H9 (cell line): ENCODE measurements at regions not wholly inside any gene's neighbourhood (a gene's known extent, or its start where the extent isn't known, plus 50 kb on each side); places are given as distances from the start of the nearest gene placed in this dataset.
A peak's percentile ranks its signal among the peaks of the same experiment; 100 is the strongest.

Experiments
- DNase-seq: peaks from one replicate; pipeline ENCODE4 v3.0.0-alpha.2; 2017
- H2AFZ ChIP-seq: one replicate; pipeline ENCODE4 v1.6.1; 2013; ENCODE audit warnings: mild to moderate bottlenecking, low read length, control low read depth, moderate library complexity
- H2AK5ac ChIP-seq: 2 replicates; pipeline ENCODE4 v1.6.1; 2013; ENCODE audit warnings: low read length, control low read depth, mixed read lengths; ENCODE audit not compliant: insufficient read length
- H2BK120ac ChIP-seq: one replicate; pipeline ENCODE4 v1.6.1; 2013; ENCODE audit warnings: low read depth, mild to moderate bottlenecking, low read length, control low read depth, inconsistent platforms; ENCODE audit not compliant: poor library complexity, severe bottlenecking
- H2BK12ac ChIP-seq: 2 replicates; pipeline ENCODE4 v1.6.1; 2013; ENCODE audit warnings: low read length, control low read depth, mixed read lengths, low read depth; ENCODE audit not compliant: insufficient read length
- H2BK15ac ChIP-seq: 2 replicates; pipeline ENCODE4 v1.6.1; 2013; ENCODE audit warnings: low read depth, low read length, control low read depth
- H2BK20ac ChIP-seq: one replicate; pipeline ENCODE4 v1.6.1; 2013; ENCODE audit warnings: low read depth, mild to moderate bottlenecking, low read length, control low read depth, inconsistent platforms; ENCODE audit not compliant: poor library complexity, severe bottlenecking
- H2BK5ac ChIP-seq: 2 replicates; pipeline ENCODE4 v1.6.1; 2013; ENCODE audit warnings: low read length, control low read depth, mixed read lengths; ENCODE audit not compliant: insufficient read length
- H3K14ac ChIP-seq: 2 replicates; pipeline ENCODE4 v1.6.1; 2013; ENCODE audit warnings: low read length, control low read depth; ENCODE audit not compliant: insufficient read depth
- H3K18ac ChIP-seq: 2 replicates; pipeline ENCODE4 v1.6.1; 2013; ENCODE audit warnings: low read depth, mild to moderate bottlenecking, mixed read lengths, low read length, control low read depth; ENCODE audit not compliant: insufficient read length
- H3K23ac ChIP-seq: 2 replicates; pipeline ENCODE4 v1.6.1; 2013; ENCODE audit warnings: low read length, control low read depth, mixed read lengths, low read depth; ENCODE audit not compliant: insufficient read length
- H3K23me2 ChIP-seq: 2 replicates; pipeline ENCODE4 v1.6.1; 2013; ENCODE audit warnings: low read depth, mild to moderate bottlenecking, mixed read lengths, low read length, control low read depth; ENCODE audit not compliant: insufficient read length, poor library complexity, severe bottlenecking
- H3K27ac ChIP-seq: 2 replicates; pipeline ENCODE4 v1.5.1; 2013; ENCODE audit warnings: low read length, control low read depth, mixed read lengths, low read depth; ENCODE audit not compliant: insufficient read length
- H3K27me3 ChIP-seq: 2 replicates; pipeline ENCODE4 v1.6.1; 2013; ENCODE audit warnings: low read length, control low read depth, inconsistent platforms; ENCODE audit not compliant: insufficient read depth
- H3K4ac ChIP-seq: 2 replicates; pipeline ENCODE4 v1.6.1; 2013; ENCODE audit warnings: low read depth, mild to moderate bottlenecking, control low read depth, inconsistent platforms, low read length, moderate library complexity
- H3K4me1 ChIP-seq: 2 replicates; pipeline ENCODE4 v1.6.1; 2013; ENCODE audit warnings: low read length, control low read depth, inconsistent platforms; ENCODE audit not compliant: insufficient read depth
- H3K4me2 ChIP-seq: 2 replicates; pipeline ENCODE4 v1.6.1; 2013; ENCODE audit warnings: low read length, control low read depth, mixed read lengths; ENCODE audit not compliant: insufficient read length, insufficient read depth
- H3K56ac ChIP-seq: 2 replicates; pipeline ENCODE4 v1.6.1; 2013; ENCODE audit warnings: low read depth, mild to moderate bottlenecking, mixed read lengths, low read length, control low read depth; ENCODE audit not compliant: insufficient read length
- H3K79me1 ChIP-seq: 2 replicates; pipeline ENCODE4 v1.6.1; 2013; ENCODE audit warnings: low read depth, mild to moderate bottlenecking, moderate library complexity, low read length, control low read depth, inconsistent platforms; ENCODE audit not compliant: insufficient read depth, poor library complexity, severe bottlenecking
- H3K79me2 ChIP-seq: 2 replicates; pipeline ENCODE4 v1.6.1; 2013; ENCODE audit warnings: low read length, control low read depth, inconsistent platforms; ENCODE audit not compliant: insufficient read depth
- H3K9ac ChIP-seq: 2 replicates; pipeline ENCODE4 v1.6.1; 2013; ENCODE audit warnings: low read length, control low read depth, mixed read lengths; ENCODE audit not compliant: insufficient read length; ENCODE audit errors: extremely low read depth
- H3K9me3 ChIP-seq: one replicate; pipeline ENCODE4 v1.6.1; 2013; ENCODE audit warnings: low read depth, low read length, inconsistent platforms; ENCODE audit not compliant: control insufficient read depth
- H3T11ph ChIP-seq: one replicate; pipeline ENCODE4 v1.6.1; 2013; ENCODE audit warnings: mild to moderate bottlenecking, low read length, control low read depth, inconsistent platforms
- H4K20me1 ChIP-seq: one replicate; pipeline ENCODE4 v1.6.1; 2013; ENCODE audit not compliant: control insufficient read depth, insufficient read length, insufficient read depth
- H4K5ac ChIP-seq: 2 replicates; pipeline ENCODE4 v1.6.1; 2013; ENCODE audit warnings: low read depth, mild to moderate bottlenecking, mixed read lengths, low read length, control low read depth; ENCODE audit not compliant: insufficient read length
- H4K8ac ChIP-seq: replicated peaks from 2 replicates; pipeline ENCODE4 v1.6.1; 2013; ENCODE audit warnings: low read length, control low read depth, mixed read lengths, low read depth; ENCODE audit not compliant: insufficient read length
- H4K91ac ChIP-seq: 2 replicates; pipeline ENCODE4 v1.6.1; 2013; ENCODE audit warnings: low read depth, mild to moderate bottlenecking, moderate library complexity, mixed read lengths, low read length, control low read depth; ENCODE audit not compliant: insufficient read length
- H3K27ac Mint-ChIP-seq, 3 experiments: 2 replicates in 2 of 3; 3 replicates in 1 of 3; pipeline ENCODE4 v1.8.0; 2020 to 2021; ENCODE audit warnings: mixed read lengths in 3 of 3, mild to moderate bottlenecking in 1 of 3, moderate library complexity in 1 of 3
- H3K27me3 Mint-ChIP-seq: 2 replicates; pipeline ENCODE4 v1.8.0; 2021; ENCODE audit warnings: low read depth, mild to moderate bottlenecking, moderate library complexity, mixed read lengths
- H3K36me3 Mint-ChIP-seq, 3 experiments: 2 replicates in 2 of 3; 3 replicates in 1 of 3; pipeline ENCODE4 v1.8.0; 2020 to 2021; ENCODE audit warnings: low read depth in 3 of 3, mixed read lengths in 3 of 3; ENCODE audit not compliant: insufficient read depth in 1 of 3
- H3K4me1 Mint-ChIP-seq, 2 experiments: 2 replicates each; pipeline ENCODE4 v1.8.0; 2020; ENCODE audit warnings: mixed read lengths in 2 of 2
- H3K4me3 Mint-ChIP-seq, 2 experiments: 2 replicates in 1 of 2; 3 replicates in 1 of 2; pipeline ENCODE4 v1.8.0; 2020 to 2021; ENCODE audit warnings: mild to moderate bottlenecking in 2 of 2, mixed read lengths in 2 of 2, moderate library complexity in 1 of 2
- H3K9me3 Mint-ChIP-seq, 2 experiments: 2 replicates in 1 of 2; 3 replicates in 1 of 2; pipeline ENCODE4 v1.8.0; 2020; ENCODE audit warnings: mild to moderate bottlenecking in 2 of 2, mixed read lengths in 2 of 2, moderate library complexity in 1 of 2
- WGBS: extraction: QIAGEN DNeasy Blood & Tissue Kit; methylation state at CpG from one replicate; pipeline ENCODE4 v1.1.7; 2013; ENCODE audit warnings: missing lambda C conversion rate, low lambda C conversion rate, mixed read lengths; ENCODE audit not compliant: insufficient read length; ENCODE audit errors: extremely low coverage; 5-methylcytosine and 5-hydroxymethylcytosine counted together
- TF ChIP-seq, protein P1 (sequence below): fragments of 200-600 bp; sonication (generic); conservative IDR thresholded peaks from 3 replicates; pipeline ENCODE4 v1.8.0; 2021; ENCODE audit warnings: antibody characterized with exemption, mild to moderate bottlenecking

DNA sequence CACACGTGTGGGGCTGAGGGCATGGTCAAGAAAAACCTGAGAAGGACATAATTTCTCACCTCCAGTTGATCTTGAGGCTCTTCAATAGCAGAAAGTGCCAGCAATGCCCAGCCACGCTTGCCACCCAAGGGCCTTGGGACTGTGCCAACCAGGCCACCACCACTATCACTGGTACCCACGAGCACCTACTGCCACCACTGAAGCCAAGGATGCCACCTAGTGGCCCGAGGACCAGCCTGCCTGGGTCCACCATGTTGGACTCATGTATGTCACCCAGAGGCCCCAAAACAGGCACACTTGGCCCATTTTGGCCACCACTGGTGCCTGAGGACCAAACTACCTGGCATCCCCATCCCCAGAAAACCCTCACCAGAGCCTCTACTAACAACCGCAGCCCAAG, 191.8 kb downstream of the ADAM29 start:
- Histone ChIP-seq H3K23ac (no peak overlapping the region), H2AFZ (no peak overlapping the region), H4K5ac (no peak overlapping the region), H2BK120ac (no peak overlapping the region), H3K79me2 (no peaks in the 10 kb centered on the region), H3K18ac (no peak overlapping the region), H3K23me2 (no peaks in the 10 kb centered on the region), H2BK12ac (no peak overlapping the region), H3K27me3 (no peaks in the 10 kb centered on the region), H2BK5ac (no peak overlapping the region), H4K20me1 (no peaks in the 10 kb centered on the region), H3K4me1 (no peaks in the 10 kb centered on the region), H3K27ac (no peak overlapping the region), H3K9ac (no peak overlapping the region), H3K9me3 (no peaks in the 10 kb centered on the region), H3K4ac (no peak overlapping the region), H3K79me1 (no peaks in the 10 kb centered on the region), H3T11ph (no peak overlapping the region), H2AK5ac (no peak overlapping the region), H4K8ac (no peak overlapping the region), H2BK15ac (no peak overlapping the region), H4K91ac (no peak overlapping the region), H2BK20ac (no peak overlapping the region), H3K4me2 (no peak overlapping the region), H3K14ac (no peak overlapping the region), H3K56ac (no peak overlapping the region)
- no peak overlapping the region for H3K4me3 Mint-ChIP-seq
- DNase-seq: peak; percentile 46
- peaks cover 8 to 14% of the 10 kb centered on the region in 2 experiments for H3K9me3 Mint-ChIP-seq
- TF ChIP-seq, protein P1, sequence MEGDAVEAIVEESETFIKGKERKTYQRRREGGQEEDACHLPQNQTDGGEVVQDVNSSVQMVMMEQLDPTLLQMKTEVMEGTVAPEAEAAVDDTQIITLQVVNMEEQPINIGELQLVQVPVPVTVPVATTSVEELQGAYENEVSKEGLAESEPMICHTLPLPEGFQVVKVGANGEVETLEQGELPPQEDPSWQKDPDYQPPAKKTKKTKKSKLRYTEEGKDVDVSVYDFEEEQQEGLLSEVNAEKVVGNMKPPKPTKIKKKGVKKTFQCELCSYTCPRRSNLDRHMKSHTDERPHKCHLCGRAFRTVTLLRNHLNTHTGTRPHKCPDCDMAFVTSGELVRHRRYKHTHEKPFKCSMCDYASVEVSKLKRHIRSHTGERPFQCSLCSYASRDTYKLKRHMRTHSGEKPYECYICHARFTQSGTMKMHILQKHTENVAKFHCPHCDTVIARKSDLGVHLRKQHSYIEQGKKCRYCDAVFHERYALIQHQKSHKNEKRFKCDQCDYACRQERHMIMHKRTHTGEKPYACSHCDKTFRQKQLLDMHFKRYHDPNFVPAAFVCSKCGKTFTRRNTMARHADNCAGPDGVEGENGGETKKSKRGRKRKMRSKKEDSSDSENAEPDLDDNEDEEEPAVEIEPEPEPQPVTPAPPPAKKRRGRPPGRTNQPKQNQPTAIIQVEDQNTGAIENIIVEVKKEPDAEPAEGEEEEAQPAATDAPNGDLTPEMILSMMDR: peak; percentile 60; the same call in 2 of the 3 replicates
- no CpG with 5 or more reads among the region's 5 CpGs for WGBS
- H3K27ac Mint-ChIP-seq: no peak overlapping the region
- H3K27me3 Mint-ChIP-seq: no peaks in the 10 kb centered on the region
- no peaks in the 10 kb centered on the region for H3K4me1 Mint-ChIP-seq
- H3K36me3 Mint-ChIP-seq: peaks cover 0 to 19% (median 7%) of the 10 kb centered on the region in 3 experiments; a peak in 4 of 7 replicates
